ENCODE measurements at regions not wholly inside any gene's neighbourhood (a gene's known extent, or its start where the extent isn't known, plus 50 kb on each side); places are given as distances from the start of the nearest gene placed in this dataset.

DNA sequence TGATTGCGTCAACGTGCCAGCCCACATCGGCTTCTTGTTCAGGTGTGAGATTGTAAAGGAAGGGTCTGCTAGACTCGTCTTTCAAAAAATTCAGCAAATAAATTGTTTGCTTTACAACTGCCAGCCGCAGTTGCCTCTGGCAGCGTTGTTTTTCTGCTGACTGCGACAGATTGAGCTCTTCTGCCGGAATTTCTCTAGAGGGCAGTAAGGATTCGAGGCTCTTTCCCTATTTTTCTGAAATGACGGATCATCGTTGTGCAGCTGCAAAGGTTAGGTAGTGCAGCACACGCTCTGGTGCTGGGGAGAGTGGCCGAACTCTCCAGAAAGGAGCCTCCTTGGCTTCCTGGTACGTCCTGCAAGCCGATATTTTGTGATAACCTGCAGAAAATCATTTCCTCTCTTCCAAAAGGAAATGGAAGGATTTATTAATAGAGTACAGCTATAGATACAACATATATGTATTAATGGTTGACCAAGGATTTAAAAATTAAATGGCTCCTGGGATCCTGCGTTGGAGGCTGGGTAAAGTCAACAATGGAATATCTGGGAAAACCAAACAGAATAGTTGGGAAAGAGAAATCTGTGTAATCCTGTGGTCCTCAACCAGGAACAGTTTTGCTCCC is 121.9 kb upstream of the ZFP64 start:
- TF ChIP-seq, protein P1, sequence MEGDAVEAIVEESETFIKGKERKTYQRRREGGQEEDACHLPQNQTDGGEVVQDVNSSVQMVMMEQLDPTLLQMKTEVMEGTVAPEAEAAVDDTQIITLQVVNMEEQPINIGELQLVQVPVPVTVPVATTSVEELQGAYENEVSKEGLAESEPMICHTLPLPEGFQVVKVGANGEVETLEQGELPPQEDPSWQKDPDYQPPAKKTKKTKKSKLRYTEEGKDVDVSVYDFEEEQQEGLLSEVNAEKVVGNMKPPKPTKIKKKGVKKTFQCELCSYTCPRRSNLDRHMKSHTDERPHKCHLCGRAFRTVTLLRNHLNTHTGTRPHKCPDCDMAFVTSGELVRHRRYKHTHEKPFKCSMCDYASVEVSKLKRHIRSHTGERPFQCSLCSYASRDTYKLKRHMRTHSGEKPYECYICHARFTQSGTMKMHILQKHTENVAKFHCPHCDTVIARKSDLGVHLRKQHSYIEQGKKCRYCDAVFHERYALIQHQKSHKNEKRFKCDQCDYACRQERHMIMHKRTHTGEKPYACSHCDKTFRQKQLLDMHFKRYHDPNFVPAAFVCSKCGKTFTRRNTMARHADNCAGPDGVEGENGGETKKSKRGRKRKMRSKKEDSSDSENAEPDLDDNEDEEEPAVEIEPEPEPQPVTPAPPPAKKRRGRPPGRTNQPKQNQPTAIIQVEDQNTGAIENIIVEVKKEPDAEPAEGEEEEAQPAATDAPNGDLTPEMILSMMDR (IDR thresholded peaks at IDR 0.05), result peak in 1 of 6 experiments; percentile 33
- TF ChIP-seq POLR2A (IDR thresholded peaks at IDR 0.05), result no peak
